PC-9 (cell line): ENCODE measurements at regions not wholly inside any gene's neighbourhood (a gene's known extent, or its start where the extent isn't known, plus 50 kb on each side); places are given as distances from the start of the nearest gene placed in this dataset.

Experiments
- BruUV-seq: library from RNA; stranded (reverse); fragments of 400-500 nt; replicated peaks from 2 replicates; lab custom pipeline; 2021; lab: Mats Ljungman, UMichigan
- CTCF ChIA-PET: fragments of 300-600 bp; sonication (Branson Sonifier 250); formaldehyde crosslinking; loops from one replicate; lab custom pipeline; 2022; ENCODE audit warnings: antibody characterized with exemption; lab: Charles Lee
- POLR2A ChIA-PET: fragments of 300-600 bp; sonication (Branson Sonifier 250); formaldehyde crosslinking; loops from one replicate; lab custom pipeline; 2022; ENCODE audit warnings: antibody characterized with exemption; ENCODE audit not compliant: unreplicated experiment; lab: Charles Lee
- DNase-seq, 2 experiments: peaks; one replicate each; pipeline versions ENCODE4 v3.0.0 to v3.0.0-alpha.2; 2015 to 2022; ENCODE audit warnings: mixed read lengths in 1 of 2
- H2AFZ ChIP-seq: fragments of 200-600 bp; sonication (generic); 2 replicates; pipeline ENCODE4 v1.8.1; 2017; ENCODE audit warnings: antibody characterized with exemption
- H3F3A ChIP-seq: fragments of 200-600 bp; sonication (generic); 2 replicates; pipeline ENCODE4 v1.8.1; 2017; ENCODE audit warnings: antibody characterized with exemption, mild to moderate bottlenecking, low read depth; ENCODE audit not compliant: insufficient read depth
- H3K27ac ChIP-seq: fragments of 200-600 bp; sonication (generic); 2 replicates; pipeline ENCODE4 v1.6.1; 2016; ENCODE audit warnings: mixed run types
- H3K27me3 ChIP-seq: fragments of 200-600 bp; sonication (generic); 2 replicates; pipeline ENCODE4 v1.6.1; 2016; ENCODE audit warnings: low read depth, mixed run types; ENCODE audit not compliant: insufficient read depth
- H3K36me3 ChIP-seq: fragments of 200-600 bp; sonication (generic); 2 replicates; pipeline ENCODE4 v1.6.1; 2016; ENCODE audit warnings: low read depth, mixed run types
- H3K4me1 ChIP-seq: fragments of 200-600 bp; sonication (generic); replicated peaks from 2 replicates; pipeline ENCODE4 v1.6.1; 2016; ENCODE audit warnings: mixed run types; ENCODE audit not compliant: insufficient read depth
- H3K4me2 ChIP-seq: fragments of 200-600 bp; sonication (generic); 2 replicates; pipeline ENCODE4 v1.6.1; 2017; ENCODE audit warnings: mixed run types
- H3K4me3 ChIP-seq: fragments of 200-600 bp; sonication (generic); 2 replicates; pipeline ENCODE4 v1.6.1; 2016; ENCODE audit warnings: mixed run types
- H3K79me2 ChIP-seq: fragments of 200-600 bp; sonication (generic); 2 replicates; pipeline ENCODE4 v1.6.1; 2017; ENCODE audit warnings: low read depth, mixed run types
- H3K9me2 ChIP-seq: fragments of 200-600 bp; sonication (generic); 2 replicates; pipeline ENCODE4 v1.8.1; 2017; ENCODE audit warnings: mild to moderate bottlenecking; ENCODE audit not compliant: insufficient read depth
- H3K9me3 ChIP-seq: fragments of 200-600 bp; sonication (generic); 2 replicates; pipeline ENCODE4 v1.8.1; 2016; ENCODE audit warnings: low read depth; ENCODE audit not compliant: insufficient read depth
- H4K20me1 ChIP-seq: fragments of 200-600 bp; sonication (generic); 2 replicates; pipeline ENCODE4 v1.8.1; 2017; ENCODE audit not compliant: insufficient read depth
- CTCF ChIP-seq: fragments of 200-600 bp; sonication (generic); conservative IDR thresholded peaks from 2 replicates; pipeline ENCODE4 v1.6.1; 2017; ENCODE audit warnings: mixed run types, antibody characterized with exemption, mild to moderate bottlenecking, moderate library complexity
- EZH2 ChIP-seq: fragments of 200-600 bp; sonication (generic); IDR thresholded peaks from 2 replicates; pipeline ENCODE4 v1.8.0; 2017; ENCODE audit warnings: antibody characterized with exemption, low read depth
- intact Hi-C: fragments of 100-400 bp; cut with micrococcal nuclease; formaldehyde crosslinking; loops from one replicate; pipeline ENCODE4 v1.10.0; 2022; ENCODE audit not compliant: unreplicated experiment

- TF ChIP-seq CTCF, result no peak
- no peak for TF ChIP-seq EZH2
- Histone ChIP-seq H4K20me1 (no peaks in the 10 kb centered on the region), H3K79me2 (no peaks in the 10 kb centered on the region), H3K27me3 (no peaks in the 10 kb centered on the region), H3F3A (peaks cover 10% of the 10 kb centered on the region; the same call in 1 of the 2 replicates), H3K9me3 (no peaks in the 10 kb centered on the region), H2AFZ (no peak overlapping the region), H3K4me1 (peaks cover 19% of the 10 kb centered on the region), H3K9me2 (no peaks in the 10 kb centered on the region), H3K4me2 (0 out of 2 replicates have a peak overlapping the region, but pooled peaks have one; percentile 4), H3K27ac (no peak overlapping the region), H3K36me3 (no peaks in the 10 kb centered on the region), H3K4me3 (no peak overlapping the region)
- ChIA-PET POLR2A (no interaction called here), CTCF (interaction anchor here (0.6 kb wide), 1 partner anchor 180 kb away, joined by 3 read pairs; no protein-coding TSS in a partner anchor)
- intact Hi-C loops, result no loop called here
- no TSS peak for BruUV-seq
- DNase-seq, result no peak
Measured at GRCh38 chr2:219707496-219708285, 80.3 kb downstream of the SLC4A3 start.

- TF ChIP-seq CTCF (no peak), EZH2 (no peak)
- ChIA-PET CTCF (no interaction called here), POLR2A (no interaction called here)
- Histone ChIP-seq H4K20me1 (no peaks in the 10 kb centered on the region), H3K4me1 (peaks cover 19% of the 10 kb centered on the region), H3K9me2 (no peaks in the 10 kb centered on the region), H2AFZ (no peak overlapping the region), H3K4me3 (no peak overlapping the region), H3K9me3 (no peaks in the 10 kb centered on the region), H3K36me3 (no peaks in the 10 kb centered on the region), H3F3A (peaks cover 10% of the 10 kb centered on the region; the same call in 1 of the 2 replicates), H3K79me2 (no peaks in the 10 kb centered on the region), H3K27me3 (no peaks in the 10 kb centered on the region), H3K27ac (no peak overlapping the region), H3K4me2 (no peak overlapping the region)
- DNase-seq, result no peak
- BruUV-seq, result no TSS peak
- intact Hi-C loops, result no loop called here
Measured at GRCh38 chr2:219709331-219709761, 81.9 kb downstream of the SLC4A3 start.

GRCh38 chr2:219713110-219713509 lies 85.7 kb downstream of the SLC4A3 start:
- CTCF ChIA-PET, result no interaction called here
- peaks cover 6% of the 10 kb centered on the region; the same call in 1 of the 2 replicates for H3F3A ChIP-seq
- H3K4me3 ChIP-seq, result no peak overlapping the region
- H3K27ac ChIP-seq, result no peak overlapping the region
- POLR2A ChIA-PET, result no interaction called here
- TF ChIP-seq EZH2, result no peak
- no peak for TF ChIP-seq CTCF
- intact Hi-C loops, result no loop called here
- H3K4me1 ChIP-seq, result 0 out of 2 replicates have a peak, but pooled peaks cover 10% of the 10 kb centered on the region
- H3K4me2 ChIP-seq, result peak overlapping the region; percentile 31; the same call in 1 of the 2 replicates
- BruUV-seq, result no TSS peak
- no peaks in the 10 kb centered on the region for H3K36me3 ChIP-seq
- H4K20me1 ChIP-seq, result no peaks in the 10 kb centered on the region
- no peaks in the 10 kb centered on the region for H3K9me2 ChIP-seq
- no peaks in the 10 kb centered on the region for H3K79me2 ChIP-seq
- no peak for DNase-seq
- no peaks in the 10 kb centered on the region; the same call in 1 of the 2 replicates for H3K9me3 ChIP-seq
- 0 out of 2 replicates have a peak overlapping the region, but pooled peaks have one; percentile 49 for H2AFZ ChIP-seq
- no peaks in the 10 kb centered on the region for H3K27me3 ChIP-seq
